ENCODE measurements at regions not wholly inside any gene's neighbourhood (a gene's known extent, or its start where the extent isn't known, plus 50 kb on each side); places are given as distances from the start of the nearest gene placed in this dataset.
"Not testable (repeated sequence)": the region's sequence is repeated elsewhere in the genome, so short reads cannot be mapped to it uniquely, and the experiment has no call there.

GRCh38 chr5:38782180-38782835 is 63.5 kb upstream of the OSMR start:
- no peak for DNase-seq

GRCh38 chr5:38783011-38783561 is 62.7 kb upstream of the OSMR start:
- DNase-seq: no peak

DNA sequence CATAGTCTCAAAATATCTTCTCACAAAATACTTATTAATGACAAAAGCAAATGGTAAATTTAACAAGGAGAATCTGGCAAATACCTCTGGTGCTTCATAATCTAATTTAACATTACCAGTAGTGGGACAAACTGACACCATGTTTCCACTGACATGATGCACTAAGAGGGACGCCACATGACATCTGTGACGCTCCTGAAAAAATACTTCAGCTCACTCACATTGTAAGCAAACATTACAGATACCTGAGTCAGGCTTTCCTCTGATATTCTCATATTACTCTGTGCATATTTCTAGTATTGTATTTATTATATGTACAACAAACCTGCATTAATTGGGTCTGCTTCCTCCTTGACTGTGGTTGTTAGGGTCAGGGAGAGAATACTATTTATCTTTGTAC is 56.7 kb upstream of the OSMR start:
- DNase-seq: no peak

GRCh38 chr5:38789777-38790176 is 56.0 kb upstream of the OSMR start:
- no peak for DNase-seq

DNA sequence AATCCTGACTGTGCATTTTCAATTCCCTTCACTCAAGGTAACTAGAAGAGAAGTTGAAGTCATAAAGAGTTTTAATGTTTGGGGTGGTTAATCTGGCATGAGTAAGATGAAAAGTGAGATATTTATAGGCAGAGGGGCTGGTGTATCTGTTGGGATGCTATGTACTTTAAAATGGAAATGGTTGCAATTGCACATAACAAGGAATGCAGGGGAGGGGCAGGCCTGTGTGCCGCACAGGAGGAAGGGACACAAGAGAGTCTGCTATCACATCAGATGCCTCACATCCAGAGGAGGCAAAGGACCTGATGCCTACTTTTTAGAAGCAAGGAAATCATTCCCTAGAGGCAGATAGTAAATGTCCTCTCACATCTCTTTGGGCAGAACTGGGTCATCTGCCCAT is 55.5 kb upstream of the OSMR start:
- no peak for DNase-seq

GRCh38 chr5:38790891-38791290 is 54.9 kb upstream of the OSMR start:
- no peak for DNase-seq

- no peak for DNase-seq
These were observed 52.7 kb upstream of the OSMR start for GRCh38 chr5:38793099-38793498.

- DNase-seq: not testable (repeated sequence)
These were observed 51.8 kb upstream of the OSMR start for GRCh38 chr5:38794037-38794436.

GRCh38 chr5:38794986-38795385 is 50.8 kb upstream of the OSMR start:
- no peak for DNase-seq

DNA sequence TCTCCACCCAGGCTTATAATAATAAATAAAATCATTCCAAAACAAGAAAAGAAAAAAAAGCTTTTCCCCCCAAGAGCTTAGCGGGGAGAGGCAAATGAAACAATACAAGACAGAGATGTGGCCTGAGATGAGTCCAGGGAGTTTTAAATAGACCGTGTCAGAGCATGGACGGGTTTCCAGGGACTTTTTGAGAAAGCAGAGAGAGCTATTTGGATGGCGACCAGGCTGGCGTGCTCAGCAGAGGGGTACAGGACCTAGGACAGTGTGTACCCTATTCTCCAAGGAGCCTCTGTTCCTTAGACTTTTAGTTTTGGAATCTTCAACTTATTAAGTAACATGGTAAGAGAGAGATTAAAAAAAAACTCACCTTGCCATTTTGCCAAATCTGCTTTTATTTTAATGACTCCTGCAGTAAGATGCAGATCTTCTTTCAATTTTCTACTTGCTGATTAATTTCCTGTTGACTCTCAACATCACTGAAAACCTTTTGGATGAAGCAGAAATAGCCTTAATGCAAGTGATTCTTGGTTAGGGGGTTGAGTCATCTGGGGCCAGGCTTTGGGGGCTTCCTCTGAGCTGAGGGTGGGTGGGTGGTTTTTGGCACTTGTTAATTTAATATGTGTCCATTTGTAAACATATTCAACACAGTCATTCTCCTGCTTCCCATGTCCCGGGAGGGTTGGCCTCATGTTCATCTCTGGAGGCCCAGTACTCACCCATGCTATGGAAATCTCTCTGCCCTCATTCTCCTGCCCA is 49.6 kb upstream of the OSMR start:
- DNase-seq: peak in 19 of 56 donors; percentile 3 to 46 (median 14)

Data from nucleus accumbens (tissue), 56 donors.